H9 (cell line): ENCODE measurements at regions not wholly inside any gene's neighbourhood (a gene's known extent, or its start where the extent isn't known, plus 50 kb on each side); places are given as distances from the start of the nearest gene placed in this dataset.

Source experiments
- DNase-seq: peaks from one replicate; pipeline ENCODE4 v3.0.0-alpha.2; 2017
- H2AFZ ChIP-seq: one replicate; pipeline ENCODE4 v1.6.1; 2013; ENCODE audit warnings: mild to moderate bottlenecking, low read length, control low read depth, moderate library complexity
- H2AK5ac ChIP-seq: 2 replicates; pipeline ENCODE4 v1.6.1; 2013; ENCODE audit warnings: low read length, control low read depth, mixed read lengths; ENCODE audit not compliant: insufficient read length
- H2BK120ac ChIP-seq: one replicate; pipeline ENCODE4 v1.6.1; 2013; ENCODE audit warnings: low read depth, mild to moderate bottlenecking, low read length, control low read depth, inconsistent platforms; ENCODE audit not compliant: poor library complexity, severe bottlenecking
- H2BK12ac ChIP-seq: 2 replicates; pipeline ENCODE4 v1.6.1; 2013; ENCODE audit warnings: low read length, control low read depth, mixed read lengths, low read depth; ENCODE audit not compliant: insufficient read length
- H2BK15ac ChIP-seq: 2 replicates; pipeline ENCODE4 v1.6.1; 2013; ENCODE audit warnings: low read depth, low read length, control low read depth
- H2BK20ac ChIP-seq: one replicate; pipeline ENCODE4 v1.6.1; 2013; ENCODE audit warnings: low read depth, mild to moderate bottlenecking, low read length, control low read depth, inconsistent platforms; ENCODE audit not compliant: poor library complexity, severe bottlenecking
- H2BK5ac ChIP-seq: 2 replicates; pipeline ENCODE4 v1.6.1; 2013; ENCODE audit warnings: low read length, control low read depth, mixed read lengths; ENCODE audit not compliant: insufficient read length
- H3K14ac ChIP-seq: 2 replicates; pipeline ENCODE4 v1.6.1; 2013; ENCODE audit warnings: low read length, control low read depth; ENCODE audit not compliant: insufficient read depth
- H3K18ac ChIP-seq: 2 replicates; pipeline ENCODE4 v1.6.1; 2013; ENCODE audit warnings: low read depth, mild to moderate bottlenecking, mixed read lengths, low read length, control low read depth; ENCODE audit not compliant: insufficient read length
- H3K23ac ChIP-seq: 2 replicates; pipeline ENCODE4 v1.6.1; 2013; ENCODE audit warnings: low read length, control low read depth, mixed read lengths, low read depth; ENCODE audit not compliant: insufficient read length
- H3K23me2 ChIP-seq: 2 replicates; pipeline ENCODE4 v1.6.1; 2013; ENCODE audit warnings: low read depth, mild to moderate bottlenecking, mixed read lengths, low read length, control low read depth; ENCODE audit not compliant: insufficient read length, poor library complexity, severe bottlenecking
- H3K27ac ChIP-seq: 2 replicates; pipeline ENCODE4 v1.5.1; 2013; ENCODE audit warnings: low read length, control low read depth, mixed read lengths, low read depth; ENCODE audit not compliant: insufficient read length
- H3K27me3 ChIP-seq: 2 replicates; pipeline ENCODE4 v1.6.1; 2013; ENCODE audit warnings: low read length, control low read depth, inconsistent platforms; ENCODE audit not compliant: insufficient read depth
- H3K4ac ChIP-seq: 2 replicates; pipeline ENCODE4 v1.6.1; 2013; ENCODE audit warnings: low read depth, mild to moderate bottlenecking, control low read depth, inconsistent platforms, low read length, moderate library complexity
- H3K4me1 ChIP-seq: 2 replicates; pipeline ENCODE4 v1.6.1; 2013; ENCODE audit warnings: low read length, control low read depth, inconsistent platforms; ENCODE audit not compliant: insufficient read depth
- H3K4me2 ChIP-seq: 2 replicates; pipeline ENCODE4 v1.6.1; 2013; ENCODE audit warnings: low read length, control low read depth, mixed read lengths; ENCODE audit not compliant: insufficient read length, insufficient read depth
- H3K56ac ChIP-seq: 2 replicates; pipeline ENCODE4 v1.6.1; 2013; ENCODE audit warnings: low read depth, mild to moderate bottlenecking, mixed read lengths, low read length, control low read depth; ENCODE audit not compliant: insufficient read length
- H3K79me1 ChIP-seq: 2 replicates; pipeline ENCODE4 v1.6.1; 2013; ENCODE audit warnings: low read depth, mild to moderate bottlenecking, moderate library complexity, low read length, control low read depth, inconsistent platforms; ENCODE audit not compliant: insufficient read depth, poor library complexity, severe bottlenecking
- H3K79me2 ChIP-seq: 2 replicates; pipeline ENCODE4 v1.6.1; 2013; ENCODE audit warnings: low read length, control low read depth, inconsistent platforms; ENCODE audit not compliant: insufficient read depth
- H3K9ac ChIP-seq: 2 replicates; pipeline ENCODE4 v1.6.1; 2013; ENCODE audit warnings: low read length, control low read depth, mixed read lengths; ENCODE audit not compliant: insufficient read length; ENCODE audit errors: extremely low read depth
- H3K9me3 ChIP-seq: one replicate; pipeline ENCODE4 v1.6.1; 2013; ENCODE audit warnings: low read depth, low read length, inconsistent platforms; ENCODE audit not compliant: control insufficient read depth
- H3T11ph ChIP-seq: one replicate; pipeline ENCODE4 v1.6.1; 2013; ENCODE audit warnings: mild to moderate bottlenecking, low read length, control low read depth, inconsistent platforms
- H4K20me1 ChIP-seq: one replicate; pipeline ENCODE4 v1.6.1; 2013; ENCODE audit not compliant: control insufficient read depth, insufficient read length, insufficient read depth
- H4K5ac ChIP-seq: 2 replicates; pipeline ENCODE4 v1.6.1; 2013; ENCODE audit warnings: low read depth, mild to moderate bottlenecking, mixed read lengths, low read length, control low read depth; ENCODE audit not compliant: insufficient read length
- H4K8ac ChIP-seq: replicated peaks from 2 replicates; pipeline ENCODE4 v1.6.1; 2013; ENCODE audit warnings: low read length, control low read depth, mixed read lengths, low read depth; ENCODE audit not compliant: insufficient read length
- H4K91ac ChIP-seq: 2 replicates; pipeline ENCODE4 v1.6.1; 2013; ENCODE audit warnings: low read depth, mild to moderate bottlenecking, moderate library complexity, mixed read lengths, low read length, control low read depth; ENCODE audit not compliant: insufficient read length
- H3K27ac Mint-ChIP-seq, 3 experiments: 2 replicates in 2 of 3; 3 replicates in 1 of 3; pipeline ENCODE4 v1.8.0; 2020 to 2021; ENCODE audit warnings: mixed read lengths in 3 of 3, mild to moderate bottlenecking in 1 of 3, moderate library complexity in 1 of 3
- H3K27me3 Mint-ChIP-seq: 2 replicates; pipeline ENCODE4 v1.8.0; 2021; ENCODE audit warnings: low read depth, mild to moderate bottlenecking, moderate library complexity, mixed read lengths
- H3K36me3 Mint-ChIP-seq, 3 experiments: 2 replicates in 2 of 3; 3 replicates in 1 of 3; pipeline ENCODE4 v1.8.0; 2020 to 2021; ENCODE audit warnings: low read depth in 3 of 3, mixed read lengths in 3 of 3; ENCODE audit not compliant: insufficient read depth in 1 of 3
- H3K4me1 Mint-ChIP-seq, 2 experiments: 2 replicates each; pipeline ENCODE4 v1.8.0; 2020; ENCODE audit warnings: mixed read lengths in 2 of 2
- H3K4me3 Mint-ChIP-seq, 2 experiments: 2 replicates in 1 of 2; 3 replicates in 1 of 2; pipeline ENCODE4 v1.8.0; 2020 to 2021; ENCODE audit warnings: mild to moderate bottlenecking in 2 of 2, mixed read lengths in 2 of 2, moderate library complexity in 1 of 2
- H3K9me3 Mint-ChIP-seq, 2 experiments: 2 replicates in 1 of 2; 3 replicates in 1 of 2; pipeline ENCODE4 v1.8.0; 2020; ENCODE audit warnings: mild to moderate bottlenecking in 2 of 2, mixed read lengths in 2 of 2, moderate library complexity in 1 of 2
- CTCF ChIP-seq: fragments of 200-600 bp; sonication (generic); conservative IDR thresholded peaks from 3 replicates; pipeline ENCODE4 v1.8.0; 2021; ENCODE audit warnings: antibody characterized with exemption, mild to moderate bottlenecking
- WGBS: extraction: QIAGEN DNeasy Blood & Tissue Kit; methylation state at CpG from one replicate; pipeline ENCODE4 v1.1.7; 2013; ENCODE audit warnings: missing lambda C conversion rate, low lambda C conversion rate, mixed read lengths; ENCODE audit not compliant: insufficient read length; ENCODE audit errors: extremely low coverage; 5-methylcytosine and 5-hydroxymethylcytosine counted together

- Histone ChIP-seq H3K18ac (no peak overlapping the region), H3K56ac (no peak overlapping the region), H2AFZ (no peak overlapping the region), H3K4me2 (no peak overlapping the region), H3K9me3 (no peaks in the 10 kb centered on the region), H3T11ph (no peak overlapping the region), H3K79me1 (no peaks in the 10 kb centered on the region), H4K5ac (no peak overlapping the region), H2AK5ac (no peak overlapping the region), H4K20me1 (no peaks in the 10 kb centered on the region), H2BK15ac (no peak overlapping the region), H2BK20ac (no peak overlapping the region), H2BK12ac (no peak overlapping the region), H2BK120ac (no peak overlapping the region), H3K23me2 (no peaks in the 10 kb centered on the region), H3K4ac (no peak overlapping the region), H2BK5ac (no peak overlapping the region), H4K8ac (no peak overlapping the region), H3K27me3 (no peaks in the 10 kb centered on the region), H3K23ac (no peak overlapping the region), H3K4me1 (no peaks in the 10 kb centered on the region), H3K14ac (no peak overlapping the region), H4K91ac (no peak overlapping the region), H3K9ac (no peak overlapping the region), H3K27ac (no peak overlapping the region), H3K79me2 (no peaks in the 10 kb centered on the region)
- no peak for DNase-seq
- no peaks in the 10 kb centered on the region for H3K27me3 Mint-ChIP-seq
- no peaks in the 10 kb centered on the region for H3K36me3 Mint-ChIP-seq
- peaks cover 17 to 20% of the 10 kb centered on the region in 2 experiments for H3K4me1 Mint-ChIP-seq
- no peak overlapping the region for H3K4me3 Mint-ChIP-seq
- no peaks in the 10 kb centered on the region for H3K9me3 Mint-ChIP-seq
- TF ChIP-seq CTCF, result no peak
- no peak overlapping the region for H3K27ac Mint-ChIP-seq
- no CpG with 5 or more reads among the region's 2 CpGs for WGBS
These were observed 193.6 kb upstream of the PIK3C3 start for GRCh38 chr18:41761333-41762018.
